Occipital lobe (tissue), 1 donor: ENCODE measurements at regions not wholly inside any gene's neighbourhood (a gene's known extent, or its start where the extent isn't known, plus 50 kb on each side); places are given as distances from the start of the nearest gene placed in this dataset.
"Not testable (repeated sequence)": the region's sequence is repeated elsewhere in the genome, so short reads cannot be mapped to it uniquely, and the experiment has no call there.

Experiments used
- DNase-seq: peaks from one replicate; lab custom pipeline; 2025; lab: John Stamatoyannopoulos, UW

DNA sequence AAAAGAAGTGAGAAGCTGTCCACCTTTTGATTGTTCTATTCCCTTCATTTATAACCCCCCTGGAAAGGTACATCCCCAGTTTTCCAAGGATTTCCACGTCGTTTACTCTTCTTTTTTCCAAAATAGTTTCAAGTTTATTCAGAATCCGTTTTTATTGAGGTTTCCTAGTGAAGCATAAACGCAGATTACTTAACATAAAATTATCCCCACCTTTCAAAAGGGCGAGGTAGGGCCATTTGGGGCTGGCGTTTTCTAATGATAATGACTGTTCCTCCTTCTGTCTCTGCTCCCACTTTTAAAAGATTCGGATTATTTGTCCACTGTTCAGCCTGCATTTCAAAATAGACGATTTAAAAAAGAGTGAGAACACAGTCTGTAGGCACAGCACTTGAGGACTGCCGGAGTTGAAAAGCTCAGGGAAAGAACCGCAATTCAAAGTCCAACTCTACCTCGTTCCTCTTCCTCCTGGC lies 165.2 kb upstream of the PPP1R3A start:
- no peak for DNase-seq

DNA sequence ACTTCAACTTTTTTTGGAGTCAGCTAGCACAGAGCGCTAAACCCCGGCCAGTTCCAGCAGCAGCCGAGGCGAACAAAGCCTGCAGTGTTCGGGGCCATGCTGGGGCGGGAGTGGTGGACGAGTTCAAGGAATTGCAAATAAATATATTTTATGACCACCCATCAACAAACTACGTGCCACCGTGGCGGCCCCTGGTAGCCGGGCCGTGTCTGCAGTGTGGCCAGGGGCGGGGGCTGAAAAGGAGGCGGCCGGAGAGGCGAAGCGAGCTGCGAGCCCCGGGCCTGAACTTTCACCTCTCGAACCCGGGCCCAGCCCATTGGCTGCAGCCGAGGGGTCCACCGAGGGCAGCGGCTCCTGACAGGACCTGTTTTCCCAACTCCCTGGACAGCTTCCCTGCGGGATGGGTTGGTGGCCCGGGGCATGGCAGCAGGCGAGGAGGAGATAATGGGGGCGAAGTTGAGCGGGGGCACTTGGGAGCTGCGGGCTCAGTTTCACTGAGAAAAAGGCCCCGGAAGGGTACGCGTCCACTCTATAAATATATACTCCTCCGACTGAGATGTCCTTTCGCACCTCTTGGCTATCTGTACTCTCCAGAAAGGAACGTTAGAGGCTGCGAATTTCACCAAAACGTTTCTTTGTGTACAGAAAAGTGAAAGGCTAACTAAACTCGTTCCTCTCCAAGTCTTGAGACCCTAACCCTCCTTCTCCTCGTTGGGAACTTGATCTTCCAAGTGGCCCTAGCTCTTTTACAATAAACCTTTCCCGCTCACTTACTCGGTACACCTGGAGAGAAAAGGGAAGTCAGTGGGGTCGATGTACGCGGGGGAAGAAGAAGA lies 164.6 kb upstream of the PPP1R3A start:
- no peak for DNase-seq

DNA sequence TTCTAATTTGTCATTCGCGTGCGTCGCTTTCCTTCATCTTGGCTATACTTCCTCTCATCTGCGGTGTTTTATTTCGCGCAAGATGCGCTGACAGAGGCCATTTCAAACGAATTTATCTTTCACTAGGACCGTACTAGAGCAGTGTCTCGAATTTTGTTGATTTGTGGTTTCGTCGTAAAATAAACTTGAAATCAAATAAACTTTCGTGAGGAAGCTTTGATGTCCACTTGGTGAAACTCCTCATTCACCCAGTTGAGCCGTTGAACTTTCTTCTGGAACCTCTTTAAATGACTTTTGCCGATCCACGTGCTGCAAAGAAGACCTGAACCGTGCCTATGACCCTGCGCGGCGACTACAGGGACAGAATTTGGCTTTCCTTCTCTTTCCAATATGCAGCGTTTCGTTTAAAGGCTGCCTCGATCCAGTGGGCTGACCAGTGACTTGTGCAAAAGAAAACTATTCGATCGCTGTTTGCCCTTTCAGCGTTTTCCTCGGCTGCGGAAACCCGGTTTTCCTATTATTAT lies 163.9 kb upstream of the PPP1R3A start:
- no peak for DNase-seq

DNA sequence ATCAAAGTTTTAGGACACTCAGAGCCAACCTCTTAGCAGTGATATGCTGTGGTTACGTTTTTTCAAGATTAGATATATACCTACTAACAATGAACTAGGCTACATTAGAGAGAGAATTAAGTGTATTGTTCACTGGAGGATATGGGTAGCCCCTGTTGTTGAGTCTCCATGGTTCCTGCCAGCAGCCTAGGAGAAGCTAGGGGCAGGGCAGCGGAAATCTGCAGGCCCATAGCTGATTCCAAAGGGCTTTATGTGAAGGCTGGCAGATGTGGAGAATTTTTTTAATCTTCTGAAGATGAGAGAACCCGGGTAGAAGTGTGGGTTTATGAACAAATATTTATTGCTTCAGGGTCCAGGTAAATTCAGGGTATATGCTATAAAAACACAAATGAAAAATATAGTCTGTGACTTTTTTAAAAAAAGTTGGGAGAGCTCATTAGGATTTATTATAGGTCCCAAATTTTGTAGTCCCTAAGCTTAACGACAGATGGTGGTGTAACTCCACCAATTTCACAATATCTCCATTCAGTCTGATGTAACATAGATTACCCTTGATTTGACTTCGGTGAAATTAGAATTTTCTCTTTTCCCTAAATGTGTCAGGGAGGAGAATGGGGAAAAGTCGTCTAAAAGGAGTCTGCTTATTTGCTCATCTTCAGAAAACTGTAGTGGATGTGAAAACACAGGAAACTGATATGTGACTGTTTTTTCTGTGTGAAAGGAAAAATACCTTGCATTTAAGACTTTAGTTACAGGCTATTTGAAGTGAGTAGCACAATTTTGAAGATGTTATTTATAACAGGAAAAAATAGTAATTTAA lies 163.0 kb upstream of the PPP1R3A start:
- DNase-seq: no peak

DNA sequence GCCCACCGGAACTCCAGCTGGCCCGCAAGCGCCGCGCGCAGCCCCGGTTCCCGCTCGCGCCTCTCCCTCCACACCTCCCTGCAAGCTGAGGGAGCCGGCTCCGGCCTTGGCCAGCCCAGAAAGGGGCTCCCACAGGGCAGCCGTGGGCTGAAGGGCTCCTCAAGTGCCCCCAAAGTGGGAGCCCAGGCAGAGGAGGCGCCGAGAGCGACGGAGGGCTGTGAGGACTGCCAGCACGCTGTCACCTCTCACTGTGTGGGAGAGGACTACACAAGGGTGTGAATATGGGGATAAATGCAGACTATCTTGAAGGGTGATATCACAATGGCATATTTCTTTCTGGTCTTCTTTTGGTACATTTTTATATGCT lies 158.3 kb upstream of the PPP1R3A start:
- DNase-seq: not testable (repeated sequence)

DNA sequence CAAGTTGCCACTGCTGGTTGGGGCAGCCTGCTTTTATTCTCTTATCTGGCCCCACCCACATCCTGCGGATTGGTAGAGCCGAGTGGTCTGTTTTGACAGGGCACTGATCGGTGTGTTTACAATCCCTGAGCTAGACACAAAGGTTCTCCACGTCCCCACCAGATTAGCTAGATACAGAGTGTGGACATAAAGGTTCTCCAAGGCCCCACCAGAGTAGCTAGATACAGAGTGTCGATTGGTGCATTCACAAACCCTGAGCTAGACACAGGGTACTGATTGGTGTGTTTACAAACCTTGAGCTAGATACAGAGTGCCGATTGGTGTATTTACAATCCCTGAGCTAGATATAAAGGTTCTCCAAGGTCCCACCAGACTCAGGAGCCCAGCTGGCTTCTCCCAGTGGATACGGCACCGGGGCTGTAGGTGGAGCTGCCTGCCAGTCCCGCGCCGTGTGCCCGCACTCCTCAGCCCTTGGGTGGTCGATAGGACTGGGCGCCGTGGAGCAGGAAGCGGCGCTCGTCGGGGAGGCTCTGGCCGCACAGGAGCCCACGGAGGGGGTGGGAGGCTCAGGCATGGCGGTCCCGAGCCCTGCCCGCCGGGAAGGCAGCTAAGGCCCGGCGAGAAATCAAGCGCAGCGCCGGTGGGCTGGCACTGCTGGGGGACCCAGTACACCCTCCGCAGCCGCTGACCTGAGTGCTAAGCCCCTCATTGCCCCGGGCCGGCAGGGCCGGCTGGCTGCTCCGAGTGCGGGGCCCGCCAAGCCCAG lies 157.8 kb upstream of the PPP1R3A start:
- DNase-seq: not testable (repeated sequence)

DNA sequence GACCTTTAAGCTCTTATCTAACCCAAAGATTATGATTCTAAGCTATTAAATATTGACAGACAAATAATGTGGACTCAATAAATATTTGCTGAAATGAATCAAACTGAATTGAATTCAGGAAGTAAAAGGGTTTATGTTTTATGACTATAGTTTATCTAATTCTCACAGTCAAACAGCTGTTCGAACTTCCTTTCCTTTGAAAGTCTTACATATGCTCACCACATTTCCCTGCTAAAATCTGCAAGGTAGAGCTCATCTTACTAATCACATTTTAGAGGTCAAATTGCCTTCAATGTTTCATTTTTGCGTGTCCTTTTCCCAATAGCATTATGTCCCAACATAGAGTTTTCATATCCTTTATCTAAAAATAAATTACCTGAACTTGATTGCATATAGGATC lies 154.9 kb upstream of the PPP1R3A start:
- no peak for DNase-seq

DNA sequence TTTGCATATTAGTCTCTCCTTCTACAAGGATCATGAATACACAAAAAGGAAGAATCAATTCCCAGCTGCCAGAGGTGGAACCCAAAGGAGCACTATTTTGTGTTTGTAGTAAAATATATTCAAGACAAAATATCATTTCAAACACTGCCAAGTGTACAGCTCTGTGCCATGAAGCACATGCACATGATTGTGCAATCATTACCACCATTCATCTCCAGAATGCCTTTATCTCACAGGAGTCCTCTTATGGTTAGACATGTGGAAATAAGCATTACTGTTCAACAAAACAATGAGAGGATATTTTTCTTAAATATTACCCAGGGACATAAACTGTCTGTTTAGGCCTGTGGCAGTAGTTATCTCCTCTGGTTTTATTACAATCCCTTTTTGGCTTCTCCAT lies 151.4 kb upstream of the PPP1R3A start:
- no peak for DNase-seq

DNA sequence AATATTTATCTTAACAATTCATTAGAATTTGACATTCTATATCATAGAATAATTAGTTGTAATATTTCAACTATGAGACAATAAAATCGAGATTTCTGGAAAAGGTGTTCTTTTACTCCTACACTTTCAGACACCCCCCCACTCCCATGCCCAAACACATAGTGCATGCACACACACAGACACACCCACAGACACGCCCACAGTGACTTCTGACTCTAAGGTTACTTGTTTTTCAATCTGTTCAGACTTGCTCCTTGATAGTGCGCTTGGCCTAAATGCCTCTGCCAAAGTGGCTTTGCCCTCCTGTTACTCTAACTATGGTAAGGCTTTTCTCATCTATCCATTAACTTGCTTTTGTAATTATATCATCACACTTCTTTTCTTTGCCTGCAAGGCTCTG lies 144.0 kb upstream of the PPP1R3A start:
- DNase-seq: no peak

DNA sequence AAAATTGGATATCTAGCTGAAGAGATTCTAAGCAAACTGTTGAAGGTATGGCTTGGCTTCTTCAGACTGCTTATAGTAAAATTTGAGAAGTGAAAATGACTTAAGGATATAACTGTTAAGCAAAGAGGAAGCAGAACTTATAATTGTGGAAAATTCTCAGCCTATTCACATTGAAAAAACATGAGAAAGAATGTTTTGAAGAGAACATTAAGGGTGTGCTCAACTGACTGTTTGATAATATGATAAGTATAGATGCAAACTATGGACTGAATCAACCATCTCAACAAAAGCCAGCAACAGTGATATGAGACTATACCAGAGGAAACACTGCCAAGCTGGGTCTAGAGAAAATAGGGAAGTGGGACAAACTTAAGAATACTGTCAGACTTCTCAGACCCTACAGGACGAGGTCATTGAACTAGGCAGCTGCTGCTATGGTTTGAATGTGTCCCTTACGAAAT lies 133.1 kb upstream of the PPP1R3A start:
- no peak for DNase-seq

DNA sequence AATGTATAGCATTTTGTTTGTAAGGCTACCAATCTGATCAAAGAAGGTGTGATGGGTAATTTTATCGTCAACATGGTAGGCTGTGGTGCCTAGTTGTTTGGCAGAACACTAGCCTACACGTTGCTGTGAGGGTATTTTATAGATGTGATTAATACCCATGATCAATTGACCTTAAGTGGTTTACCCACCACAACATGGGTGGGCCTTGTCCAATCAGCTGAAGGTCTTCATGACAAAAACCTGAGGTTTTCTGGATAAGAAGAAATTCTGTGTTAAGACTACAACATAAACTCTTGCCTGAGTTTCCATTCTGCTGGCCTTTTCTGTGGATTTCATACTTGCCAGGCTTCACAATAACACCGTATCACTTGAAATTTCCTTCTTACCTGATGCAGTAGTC lies 131.8 kb upstream of the PPP1R3A start:
- DNase-seq: no peak

DNA sequence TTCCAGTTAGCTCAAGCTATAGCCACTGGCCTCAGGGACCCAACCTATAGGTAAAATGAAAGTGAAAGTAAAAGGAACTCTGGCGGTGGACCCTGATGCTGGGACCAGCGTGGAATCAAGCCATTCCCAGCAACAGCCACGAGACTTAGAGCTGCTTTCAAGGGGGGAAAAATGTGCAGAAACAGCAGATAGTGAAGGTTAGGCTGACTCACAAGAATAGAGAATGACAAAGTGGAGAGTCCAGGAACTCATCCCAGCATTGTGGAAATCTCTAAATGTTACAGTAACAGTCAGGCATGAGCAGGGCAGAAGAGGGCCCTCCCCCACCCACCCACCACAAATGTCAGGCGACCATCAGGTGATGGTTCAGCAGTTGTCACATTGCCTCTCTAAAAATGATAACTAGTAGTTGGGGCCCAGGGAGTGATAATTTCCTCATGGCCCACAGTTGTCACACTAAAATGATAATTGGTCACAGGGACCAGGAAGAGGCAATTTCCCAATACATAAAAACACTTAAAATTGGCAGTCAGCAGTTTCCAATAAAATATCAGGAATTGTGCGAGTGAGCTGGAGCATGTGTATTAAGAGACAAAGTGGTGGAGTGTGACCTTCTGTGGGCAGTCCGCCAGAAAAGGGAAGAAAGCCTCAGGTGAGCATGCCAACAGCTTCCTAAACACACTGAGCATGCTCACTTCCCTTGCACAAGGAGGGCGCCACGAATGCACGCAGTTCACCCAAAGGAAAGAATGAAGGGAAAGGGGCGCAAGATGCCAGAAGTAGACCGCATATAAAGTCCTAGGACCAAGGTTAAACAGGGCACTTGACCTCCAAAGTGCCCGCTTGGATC lies 129.8 kb upstream of the PPP1R3A start:
- no peak for DNase-seq

DNA sequence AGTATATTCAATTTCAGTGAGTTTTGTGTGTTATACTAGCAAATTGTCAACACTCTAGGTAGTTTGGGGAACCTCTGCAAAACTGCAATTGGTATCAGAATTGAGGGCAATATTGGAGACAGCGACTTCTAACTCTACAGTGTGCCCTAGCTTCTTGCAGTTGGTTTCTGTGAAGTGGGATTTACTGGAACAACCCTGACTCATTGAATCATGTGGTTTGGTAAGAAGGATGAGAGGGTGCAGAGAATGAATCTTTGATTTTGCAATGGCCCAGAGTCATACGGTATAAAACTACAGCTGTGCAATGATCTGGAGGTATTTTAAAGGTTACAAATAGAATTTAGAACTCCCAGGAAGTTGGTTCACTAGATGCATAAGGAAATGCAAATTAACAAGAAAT lies 129.1 kb upstream of the PPP1R3A start:
- no peak for DNase-seq

DNA sequence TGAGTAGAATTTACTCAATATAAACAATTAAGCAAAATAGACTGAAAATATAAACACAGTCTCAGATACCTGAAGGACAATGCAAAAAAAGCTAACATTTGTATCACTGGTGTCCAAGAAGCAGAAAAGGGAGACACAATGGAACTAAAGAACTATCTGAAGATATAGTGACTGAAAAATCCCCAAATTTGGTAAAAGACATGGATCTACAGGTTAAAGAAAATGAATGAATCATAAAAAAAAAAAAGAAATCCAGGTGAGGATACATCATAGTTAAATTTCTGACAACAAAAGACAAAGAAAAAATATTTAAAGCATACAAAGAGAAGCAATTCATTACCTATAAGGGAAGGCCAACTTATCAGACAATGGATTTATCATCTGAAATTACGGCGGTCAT lies 114.7 kb upstream of the PPP1R3A start:
- DNase-seq: no peak

DNA sequence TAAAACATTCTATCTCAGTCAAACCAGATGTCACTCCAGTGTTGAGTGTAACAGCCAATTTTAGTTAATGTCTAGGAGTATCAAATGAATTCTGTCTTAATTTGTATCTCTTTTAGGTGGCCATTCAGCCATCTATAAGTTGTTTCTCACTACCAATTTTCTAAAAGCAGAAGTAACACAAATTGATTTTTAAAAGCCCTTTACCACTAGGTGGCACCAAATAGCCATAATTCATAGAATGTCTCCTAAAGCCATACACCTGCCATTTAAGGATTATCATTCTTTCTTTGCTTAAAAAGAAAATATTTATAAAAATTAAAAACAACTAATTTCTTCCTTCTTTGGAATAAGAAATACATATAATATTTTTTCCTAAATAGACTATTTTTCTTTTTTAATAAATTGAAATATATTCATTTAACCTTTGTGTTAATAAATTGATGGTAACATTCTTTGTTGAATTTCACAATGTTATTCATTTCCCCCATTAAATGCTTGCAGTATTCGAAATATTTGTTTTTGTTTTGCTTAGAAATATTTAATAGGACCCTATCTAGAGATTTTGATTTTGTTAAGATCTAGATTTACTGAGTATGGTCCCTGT lies 107.8 kb upstream of the PPP1R3A start:
- DNase-seq: no peak

DNA sequence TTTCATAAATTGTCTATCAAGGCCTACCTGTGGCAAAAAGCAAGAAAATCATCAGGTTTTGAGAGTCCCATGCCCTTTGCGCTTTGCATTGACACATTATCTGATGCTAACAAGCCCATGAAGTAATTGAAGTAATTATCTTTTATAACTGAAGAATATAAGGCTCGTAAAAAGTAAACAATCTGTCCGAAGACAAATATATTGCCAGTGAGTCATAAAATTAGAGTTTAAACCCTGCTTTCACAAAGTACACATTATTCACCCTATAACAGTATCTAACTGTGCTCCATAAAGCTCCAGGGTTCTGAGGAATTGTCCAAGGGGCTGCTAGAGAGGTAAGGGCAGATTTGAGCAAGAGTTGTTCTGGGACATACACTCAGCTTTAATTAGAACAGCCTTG lies 102.3 kb upstream of the PPP1R3A start:
- DNase-seq: no peak

DNA sequence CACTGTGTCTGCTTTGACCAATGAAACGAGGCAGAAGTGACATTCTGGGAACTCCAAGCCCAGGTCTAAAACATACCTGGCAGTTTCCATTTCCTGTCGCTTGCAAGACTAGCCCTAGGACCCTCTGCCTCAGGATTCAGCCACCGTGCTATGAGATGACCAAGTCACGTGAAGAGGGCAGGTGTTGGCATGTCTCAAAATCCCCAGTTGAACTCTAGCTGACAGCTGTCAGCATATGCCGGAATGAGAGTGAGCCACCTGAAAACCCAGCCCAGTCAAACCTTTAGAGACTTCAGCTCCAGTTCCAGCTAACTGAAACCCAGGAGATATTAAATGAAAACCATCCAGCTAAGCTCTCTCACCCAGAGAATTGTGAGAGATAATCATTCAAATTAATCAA lies 89.9 kb upstream of the PPP1R3A start:
- DNase-seq: no peak

DNA sequence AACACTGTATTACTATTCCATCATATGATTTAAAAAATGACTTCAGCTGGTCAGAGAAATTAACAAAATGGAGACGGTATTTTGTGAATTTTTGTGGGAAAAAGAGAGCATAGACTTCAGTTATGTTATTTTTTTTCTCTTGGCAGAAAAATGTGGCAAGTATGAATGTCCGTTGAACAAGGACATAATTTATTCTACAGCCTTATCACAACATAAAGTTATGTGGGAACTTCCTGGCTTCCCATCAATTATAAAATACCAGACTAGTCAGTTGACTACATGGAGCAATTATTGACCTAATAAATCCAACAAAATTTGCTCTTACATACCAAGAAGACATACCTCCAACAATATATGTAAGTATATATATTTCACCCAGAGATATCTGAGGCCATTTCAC lies 88.6 kb upstream of the PPP1R3A start:
- DNase-seq: no peak

DNA sequence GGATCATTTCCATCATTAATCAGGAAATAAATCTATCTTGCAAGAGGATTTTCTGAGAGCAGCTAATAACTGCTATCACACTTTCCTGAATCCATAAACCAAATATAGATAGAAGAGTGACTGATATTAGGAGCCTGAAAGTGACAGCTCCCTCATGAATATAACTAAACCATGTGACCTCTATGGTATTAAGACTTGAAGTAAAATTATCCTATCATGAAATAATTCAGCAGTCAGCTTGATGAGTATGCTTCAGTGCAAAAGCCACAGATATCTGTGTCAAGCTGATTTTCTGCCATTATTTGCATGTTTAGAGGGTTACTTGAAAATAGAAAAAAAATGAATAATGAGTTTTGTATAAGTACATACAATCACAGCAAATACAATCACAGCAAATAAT lies 80.1 kb upstream of the PPP1R3A start:
- DNase-seq: no peak

DNA sequence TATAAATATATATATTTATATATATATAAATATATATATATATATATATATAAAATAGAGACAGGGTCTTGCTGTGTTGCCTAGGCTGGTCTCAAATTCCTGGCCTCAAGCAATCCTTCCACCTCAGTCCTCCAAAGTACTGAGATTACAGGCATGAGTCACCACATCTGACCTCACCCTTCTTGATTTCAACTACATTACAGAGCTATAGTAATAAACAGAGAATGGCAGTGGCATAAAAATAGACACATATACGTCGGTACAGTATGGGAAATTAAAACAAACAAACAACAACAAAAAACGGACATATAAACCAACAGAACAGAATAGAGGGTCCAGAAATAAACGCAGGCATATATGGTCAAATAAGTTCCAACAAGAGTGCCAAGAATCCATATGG lies 77.6 kb upstream of the PPP1R3A start:
- DNase-seq: no peak
